Ammon's horn (tissue), 1 donor: ENCODE measurements at regions not wholly inside any gene's neighbourhood (a gene's known extent, or its start where the extent isn't known, plus 50 kb on each side); places are given as distances from the start of the nearest gene placed in this dataset.

Experiments
- DNase-seq: peaks from one replicate; pipeline ENCODE4 v3.0.0-alpha.2; 2016; ENCODE audit warnings: low spot score

- no peak for DNase-seq
Observed at GRCh38 chr6:24032896-24033688, 92.9 kb upstream of the NRSN1 start.

GRCh38 chr6:24043848-24044247 lies 82.2 kb upstream of the NRSN1 start:
- no peak for DNase-seq

GRCh38 chr6:24051942-24052589 lies 73.9 kb upstream of the NRSN1 start:
- DNase-seq: no peak

- no peak for DNase-seq
Observed at GRCh38 chr6:24052590-24052961, 73.4 kb upstream of the NRSN1 start.

- no peak for DNase-seq
Observed at GRCh38 chr6:24053057-24053456, 73.0 kb upstream of the NRSN1 start.

- no peak for DNase-seq
Observed at GRCh38 chr6:24054388-24054787, 71.6 kb upstream of the NRSN1 start.

- no peak for DNase-seq
Observed at GRCh38 chr6:24056567-24056966, 69.4 kb upstream of the NRSN1 start.

- no peak for DNase-seq
Observed at GRCh38 chr6:24057030-24057429, 69.0 kb upstream of the NRSN1 start.

GRCh38 chr6:24060982-24061754 lies 64.8 kb upstream of the NRSN1 start:
- no peak for DNase-seq

GRCh38 chr6:24064106-24064505 lies 61.9 kb upstream of the NRSN1 start:
- peak; percentile 16 for DNase-seq

- no peak for DNase-seq
Observed at GRCh38 chr6:24064832-24065231, 61.2 kb upstream of the NRSN1 start.

- no peak for DNase-seq
Observed at GRCh38 chr6:24069526-24069925, 56.5 kb upstream of the NRSN1 start.

GRCh38 chr6:24072038-24072746 lies 53.8 kb upstream of the NRSN1 start:
- no peak for DNase-seq

- no peak for DNase-seq
Observed at GRCh38 chr6:24076011-24076410, 50.0 kb upstream of the NRSN1 start.
